Mucosa of stomach (tissue), 1 donor: ENCODE measurements at regions not wholly inside any gene's neighbourhood (a gene's known extent, or its start where the extent isn't known, plus 50 kb on each side); places are given as distances from the start of the nearest gene placed in this dataset.

Source experiments
- H3K27me3 ChIP-seq: one replicate; pipeline ENCODE4 v1.7.0; 2013; ENCODE audit warnings: mild to moderate bottlenecking, low read length; ENCODE audit not compliant: control insufficient read depth, insufficient read depth
- H3K36me3 ChIP-seq: one replicate; pipeline ENCODE4 v1.7.0; 2013; ENCODE audit warnings: low read length; ENCODE audit not compliant: control insufficient read depth, insufficient read depth
- H3K4me1 ChIP-seq: one replicate; pipeline ENCODE4 v1.7.0; 2013; ENCODE audit warnings: mild to moderate bottlenecking, low read length; ENCODE audit not compliant: control insufficient read depth, insufficient read depth
- H3K4me3 ChIP-seq: one replicate; pipeline ENCODE4 v1.7.0; 2013; ENCODE audit warnings: low read length
- H3K9ac ChIP-seq: one replicate; pipeline ENCODE4 v1.7.0; 2013; ENCODE audit warnings: mild to moderate bottlenecking, low read length, moderate library complexity
- H3K9me3 ChIP-seq: one replicate; pipeline ENCODE4 v1.7.0; 2013; ENCODE audit warnings: mild to moderate bottlenecking, low read length, moderate library complexity; ENCODE audit not compliant: control insufficient read depth
- donor health status: Pancreatic carcinoma.

DNA sequence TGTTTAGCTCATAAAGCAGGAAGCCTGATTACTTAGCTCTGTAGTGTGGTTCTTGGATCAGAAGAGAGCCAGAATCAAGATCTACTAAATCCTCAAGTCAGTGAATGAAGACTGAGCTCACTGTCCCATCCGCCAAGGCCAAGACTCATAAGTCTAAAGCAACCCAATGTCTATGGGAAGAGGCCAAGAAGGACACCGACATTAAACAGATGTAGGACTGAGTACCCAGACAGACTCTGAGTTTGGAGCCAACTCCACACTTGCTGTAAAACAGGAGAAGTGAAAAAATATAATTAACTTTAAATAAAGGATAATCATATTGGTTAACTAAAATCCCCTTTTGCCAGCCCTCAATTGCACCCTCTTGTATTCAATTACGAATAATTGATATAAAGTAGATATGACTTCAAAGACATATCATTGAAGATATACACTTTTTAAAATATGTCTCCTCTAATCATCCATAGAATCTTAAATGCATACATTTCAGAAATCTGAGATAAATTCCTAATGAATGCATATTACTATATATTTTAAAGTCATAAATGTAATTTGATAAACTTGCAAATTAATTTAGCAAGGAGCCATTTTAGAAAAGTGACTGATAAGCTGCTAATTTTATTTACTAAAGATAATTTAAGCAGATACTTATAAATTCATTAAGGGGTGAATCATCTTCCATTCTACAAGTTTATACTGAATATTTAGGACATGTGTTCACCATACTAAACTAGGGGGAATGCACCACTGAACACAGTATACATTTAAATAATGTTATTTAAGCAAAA lies 617.0 kb upstream of the ARID1B start:
- H3K9ac ChIP-seq: no peak overlapping the region
- H3K9me3 ChIP-seq: no peaks in the 10 kb centered on the region
- no peaks in the 10 kb centered on the region for H3K36me3 ChIP-seq
- H3K4me3 ChIP-seq: no peak overlapping the region
- no peaks in the 10 kb centered on the region for H3K27me3 ChIP-seq
- H3K4me1 ChIP-seq: no peaks in the 10 kb centered on the region

GRCh38 chr6:156154896-156155295 lies 622.3 kb upstream of the ARID1B start:
- H3K27me3 ChIP-seq: no peaks in the 10 kb centered on the region
- H3K4me3 ChIP-seq: no peak overlapping the region
- no peaks in the 10 kb centered on the region for H3K9me3 ChIP-seq
- H3K36me3 ChIP-seq: no peaks in the 10 kb centered on the region
- no peak overlapping the region for H3K9ac ChIP-seq
- no peaks in the 10 kb centered on the region for H3K4me1 ChIP-seq

GRCh38 chr6:156150391-156150790 lies 626.8 kb upstream of the ARID1B start:
- Histone ChIP-seq H3K36me3 (no peaks in the 10 kb centered on the region), H3K9ac (no peak overlapping the region), H3K27me3 (no peaks in the 10 kb centered on the region), H3K9me3 (no peaks in the 10 kb centered on the region), H3K4me1 (no peaks in the 10 kb centered on the region), H3K4me3 (no peak overlapping the region)

DNA sequence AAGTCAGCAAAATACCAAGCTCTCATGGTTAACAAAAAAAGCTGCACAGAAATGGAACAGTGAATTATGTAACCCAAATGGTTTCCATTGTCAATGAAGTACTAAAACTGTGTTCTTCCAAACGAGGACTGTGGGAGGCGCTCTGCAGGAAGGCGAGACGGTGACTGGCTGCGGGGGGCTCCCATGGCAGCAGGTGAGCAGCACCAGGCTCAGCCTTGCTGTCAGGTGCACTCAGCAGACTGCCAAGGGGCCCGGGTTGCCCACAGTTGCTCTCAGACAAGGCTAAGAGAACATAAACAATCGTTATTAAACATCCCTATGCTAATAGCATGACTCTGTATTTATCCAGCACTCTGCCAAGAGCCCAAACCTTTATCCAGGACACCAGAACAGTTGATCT lies 630.3 kb upstream of the ARID1B start:
- H3K9ac ChIP-seq: no peak overlapping the region
- H3K4me1 ChIP-seq: no peaks in the 10 kb centered on the region
- H3K4me3 ChIP-seq: no peak overlapping the region
- no peaks in the 10 kb centered on the region for H3K36me3 ChIP-seq
- no peaks in the 10 kb centered on the region for H3K9me3 ChIP-seq
- no peaks in the 10 kb centered on the region for H3K27me3 ChIP-seq

GRCh38 chr6:156131221-156131903 lies 645.8 kb upstream of the ARID1B start:
- Histone ChIP-seq H3K36me3 (no peaks in the 10 kb centered on the region), H3K9ac (no peak overlapping the region), H3K9me3 (no peaks in the 10 kb centered on the region), H3K27me3 (no peaks in the 10 kb centered on the region), H3K4me3 (no peak overlapping the region), H3K4me1 (no peaks in the 10 kb centered on the region)

DNA sequence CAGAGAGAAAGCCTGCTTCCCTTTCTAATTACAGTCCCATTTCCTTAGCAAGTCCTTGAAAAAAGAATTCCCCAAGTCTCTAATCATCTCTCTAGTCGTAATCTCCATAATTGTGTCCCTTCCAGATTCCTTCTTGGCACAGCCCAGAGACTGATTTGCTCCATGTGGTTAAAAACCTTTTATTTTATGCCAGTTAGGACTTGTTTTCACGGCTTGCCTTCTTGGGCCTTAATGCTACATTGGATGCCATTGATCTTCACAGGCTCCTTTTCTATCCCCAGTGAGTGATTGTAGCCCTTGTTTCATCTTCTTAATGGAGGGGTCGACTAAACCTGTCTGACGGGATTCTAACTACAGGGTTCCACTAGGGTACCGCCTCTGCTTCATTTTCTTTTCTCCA lies 650.6 kb upstream of the ARID1B start:
- no peaks in the 10 kb centered on the region for H3K27me3 ChIP-seq
- no peaks in the 10 kb centered on the region for H3K9me3 ChIP-seq
- no peaks in the 10 kb centered on the region for H3K4me1 ChIP-seq
- H3K4me3 ChIP-seq: no peak overlapping the region
- no peak overlapping the region for H3K9ac ChIP-seq
- H3K36me3 ChIP-seq: no peaks in the 10 kb centered on the region

GRCh38 chr6:156125844-156126243 lies 651.3 kb upstream of the ARID1B start:
- Histone ChIP-seq H3K9me3 (no peaks in the 10 kb centered on the region), H3K4me3 (no peak overlapping the region), H3K36me3 (no peaks in the 10 kb centered on the region), H3K9ac (no peak overlapping the region), H3K27me3 (no peaks in the 10 kb centered on the region), H3K4me1 (no peaks in the 10 kb centered on the region)

- Histone ChIP-seq H3K4me1 (no peaks in the 10 kb centered on the region), H3K36me3 (no peaks in the 10 kb centered on the region), H3K4me3 (no peak overlapping the region), H3K9ac (no peak overlapping the region), H3K27me3 (no peaks in the 10 kb centered on the region), H3K9me3 (no peaks in the 10 kb centered on the region)
These were observed 653.4 kb upstream of the ARID1B start for GRCh38 chr6:156123731-156124130.

DNA sequence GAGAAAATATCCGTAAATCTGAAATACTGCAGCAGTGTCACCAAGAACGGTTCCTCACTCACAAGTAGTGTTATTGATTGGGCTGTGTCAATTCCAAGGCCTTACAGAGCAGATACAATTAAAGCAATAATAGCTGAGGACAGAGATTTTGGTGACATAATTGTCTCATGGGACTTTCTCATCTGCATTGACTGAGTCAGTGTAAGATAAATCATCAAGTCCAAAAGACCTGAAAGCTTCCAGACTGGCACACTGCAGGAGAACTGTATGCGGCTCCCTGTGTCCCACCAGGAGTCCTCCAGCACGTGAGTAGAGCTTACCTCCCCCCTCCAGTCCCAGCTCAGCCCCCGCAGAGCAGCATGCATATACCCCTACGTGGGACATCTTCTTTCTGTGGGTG lies 655.2 kb upstream of the ARID1B start:
- no peaks in the 10 kb centered on the region for H3K36me3 ChIP-seq
- no peak overlapping the region for H3K4me3 ChIP-seq
- H3K4me1 ChIP-seq: no peaks in the 10 kb centered on the region
- H3K9ac ChIP-seq: no peak overlapping the region
- no peaks in the 10 kb centered on the region for H3K9me3 ChIP-seq
- H3K27me3 ChIP-seq: no peaks in the 10 kb centered on the region

GRCh38 chr6:156114541-156114940 lies 658.9 kb upstream of the NOX3 start:
- no peak overlapping the region for H3K4me3 ChIP-seq
- H3K27me3 ChIP-seq: no peaks in the 10 kb centered on the region
- no peaks in the 10 kb centered on the region for H3K36me3 ChIP-seq
- H3K4me1 ChIP-seq: no peaks in the 10 kb centered on the region
- H3K9ac ChIP-seq: no peak overlapping the region
- no peaks in the 10 kb centered on the region for H3K9me3 ChIP-seq

DNA sequence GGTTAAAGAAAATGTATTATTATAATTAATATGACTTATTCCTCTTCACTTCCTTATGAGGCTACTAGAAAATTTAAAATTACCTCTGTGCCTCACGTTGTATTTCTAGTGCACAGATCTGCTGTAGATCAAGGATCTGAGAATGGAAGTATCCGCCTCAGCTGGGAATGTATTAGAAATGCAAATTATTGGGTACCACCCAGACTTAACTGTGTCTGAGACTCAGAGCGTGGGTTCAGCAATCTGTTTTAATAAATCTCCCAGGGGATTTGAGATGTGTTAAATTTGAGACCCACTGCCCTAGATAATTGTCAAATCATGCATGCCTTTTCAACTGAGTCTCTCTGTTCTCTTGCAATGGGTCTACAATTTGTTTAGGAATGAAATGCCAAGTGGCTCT lies 658.0 kb upstream of the NOX3 start:
- H3K36me3 ChIP-seq: no peaks in the 10 kb centered on the region
- no peak overlapping the region for H3K4me3 ChIP-seq
- H3K27me3 ChIP-seq: no peaks in the 10 kb centered on the region
- H3K4me1 ChIP-seq: no peaks in the 10 kb centered on the region
- H3K9ac ChIP-seq: no peak overlapping the region
- no peaks in the 10 kb centered on the region for H3K9me3 ChIP-seq

- Histone ChIP-seq H3K36me3 (no peaks in the 10 kb centered on the region), H3K4me3 (no peak overlapping the region), H3K9me3 (no peaks in the 10 kb centered on the region), H3K27me3 (no peaks in the 10 kb centered on the region), H3K4me1 (no peaks in the 10 kb centered on the region), H3K9ac (no peak overlapping the region)
These were observed 656.3 kb upstream of the NOX3 start for GRCh38 chr6:156111913-156112312.
